ENCODE measurements at regions not wholly inside any gene's neighbourhood (a gene's known extent, or its start where the extent isn't known, plus 50 kb on each side); places are given as distances from the start of the nearest gene placed in this dataset.

- Histone ChIP-seq H3K4me1 (ENCODE audit: low read length) (peaks cover 17% of the 10 kb centered on the region), H3K36me3 (replicated peaks; ENCODE audit: insufficient read depth, low read length) (no peaks in the 10 kb centered on the region), H3K4me2 (ENCODE audit: low read depth, low read length) (no peak overlapping the region), H2AFZ (ENCODE audit: low read length) (no peak overlapping the region), H3K79me2 (ENCODE audit: low read length) (no peaks in the 10 kb centered on the region), H3K9me3 (replicated peaks; ENCODE audit: insufficient read depth, low read length) (no peaks in the 10 kb centered on the region), H3K9ac (ENCODE audit: low read length) (no peak overlapping the region), H4K20me1 (ENCODE audit: insufficient read depth, low read length) (no peaks in the 10 kb centered on the region), H3K27me3 (replicated peaks; ENCODE audit: insufficient read depth, low read length) (no peaks in the 10 kb centered on the region), H3K9me2 (replicated peaks; ENCODE audit: insufficient read depth, low read length) (no peaks in the 10 kb centered on the region), H3K4me3 (ENCODE audit: low read length) (no peak overlapping the region), H3K27ac (ENCODE audit: low read length) (no peak overlapping the region), H3F3A (ENCODE audit: insufficient read depth, low read length) (no peaks in the 10 kb centered on the region)
- TF ChIP-seq CTCF (IDR thresholded peaks at IDR 0.05; ENCODE audit: low read length) (no peak), EZH2phosphoT487 (IDR thresholded peaks at IDR 0.05; ENCODE audit: low read length) (no peak), EZH2 (optimal IDR thresholded peaks at IDR 0.05; ENCODE audit: low read depth, low read length) (no peak)
- DNase-seq, result no peak
Measured at GRCh38 chr15:69988541-69989225, 109.0 kb downstream of the TLE3 start.

GRCh38 chr15:69990566-69991421 lies 106.9 kb downstream of the TLE3 start:
- Histone ChIP-seq H3K27me3 (replicated peaks; ENCODE audit: insufficient read depth, low read length) (no peaks in the 10 kb centered on the region), H3F3A (ENCODE audit: insufficient read depth, low read length) (no peaks in the 10 kb centered on the region), H3K9ac (ENCODE audit: low read length) (no peak overlapping the region), H3K4me1 (ENCODE audit: low read length) (peaks cover 17% of the 10 kb centered on the region), H3K27ac (ENCODE audit: low read length) (no peak overlapping the region), H2AFZ (ENCODE audit: low read length) (no peak overlapping the region), H3K4me3 (ENCODE audit: low read length) (no peak overlapping the region), H3K36me3 (replicated peaks; ENCODE audit: insufficient read depth, low read length) (no peaks in the 10 kb centered on the region), H3K9me2 (replicated peaks; ENCODE audit: insufficient read depth, low read length) (no peaks in the 10 kb centered on the region), H3K4me2 (ENCODE audit: low read depth, low read length) (no peak overlapping the region), H3K79me2 (ENCODE audit: low read length) (no peaks in the 10 kb centered on the region), H4K20me1 (ENCODE audit: insufficient read depth, low read length) (no peaks in the 10 kb centered on the region), H3K9me3 (replicated peaks; ENCODE audit: insufficient read depth, low read length) (no peaks in the 10 kb centered on the region)
- DNase-seq, result no peak
- TF ChIP-seq EZH2 (optimal IDR thresholded peaks at IDR 0.05; ENCODE audit: low read depth, low read length), result no peak
- no peak for TF ChIP-seq CTCF (IDR thresholded peaks at IDR 0.05; ENCODE audit: low read length)

- no peak overlapping the region for H3K9ac ChIP-seq (ENCODE audit: low read length)
- peaks cover 17% of the 10 kb centered on the region for H3K4me1 ChIP-seq (ENCODE audit: low read length)
- no peaks in the 10 kb centered on the region for H4K20me1 ChIP-seq (ENCODE audit: insufficient read depth, low read length)
- TF ChIP-seq EZH2 (optimal IDR thresholded peaks at IDR 0.05; ENCODE audit: low read depth, low read length) (no peak), CTCF (IDR thresholded peaks at IDR 0.05; ENCODE audit: low read length) (no peak), EZH2phosphoT487 (IDR thresholded peaks at IDR 0.05; ENCODE audit: low read length) (no peak)
- H3K79me2 ChIP-seq (ENCODE audit: low read length), result no peaks in the 10 kb centered on the region
- H3K27me3 ChIP-seq (replicated peaks; ENCODE audit: insufficient read depth, low read length), result no peaks in the 10 kb centered on the region
- no peak for DNase-seq
- no peak overlapping the region for H2AFZ ChIP-seq (ENCODE audit: low read length)
- H3K4me3 ChIP-seq (ENCODE audit: low read length), result no peak overlapping the region
- H3K27ac ChIP-seq (ENCODE audit: low read length), result no peak overlapping the region
- no peaks in the 10 kb centered on the region for H3K9me3 ChIP-seq (replicated peaks; ENCODE audit: insufficient read depth, low read length)
- no peaks in the 10 kb centered on the region for H3K36me3 ChIP-seq (replicated peaks; ENCODE audit: insufficient read depth, low read length)
- H3F3A ChIP-seq (ENCODE audit: insufficient read depth, low read length), result no peaks in the 10 kb centered on the region
- no peaks in the 10 kb centered on the region for H3K9me2 ChIP-seq (replicated peaks; ENCODE audit: insufficient read depth, low read length)
- no peak overlapping the region for H3K4me2 ChIP-seq (ENCODE audit: low read depth, low read length)
Measured at GRCh38 chr15:69991551-69991980, 106.2 kb downstream of the TLE3 start.

Measured in MM.1S (cell line).